PC-3 (cell line): ENCODE measurements at regions not wholly inside any gene's neighbourhood (a gene's known extent, or its start where the extent isn't known, plus 50 kb on each side); places are given as distances from the start of the nearest gene placed in this dataset.

ENCODE experiments used
- CTCF ChIP-seq: fragments of 300-600 bp; sonication (generic); conservative IDR thresholded peaks from 2 replicates; pipeline ENCODE4 v1.5.1; 2017; ENCODE audit warnings: antibody characterized with exemption, low read depth, mild to moderate bottlenecking, low read length
- EZH2 ChIP-seq: fragments of 300-600 bp; sonication (generic); IDR thresholded peaks from one replicate; pipeline ENCODE4 v1.6.1; 2017; ENCODE audit warnings: antibody characterized with exemption, mild to moderate bottlenecking, low read length; ENCODE audit not compliant: unreplicated experiment

GRCh38 chr2:104793966-104794365 lies 59.9 kb upstream of the POU3F3 start:
- TF ChIP-seq CTCF (no peak), EZH2 (no peak)
